Common myeloid progenitor, CD34-positive (primary cell): ENCODE measurements at regions not wholly inside any gene's neighbourhood (a gene's known extent, or its start where the extent isn't known, plus 50 kb on each side); places are given as distances from the start of the nearest gene placed in this dataset.

ENCODE experiments used
- CTCF ChIA-PET: fragments of 350-600 bp; sonication (Branson Sonifier 250); formaldehyde crosslinking; loops from one replicate; lab custom pipeline; 2021; ENCODE audit warnings: antibody characterized with exemption; lab: Charles Lee
- POLR2A ChIA-PET: fragments of 350-600 bp; sonication (Branson Sonifier 250); formaldehyde crosslinking; loops from one replicate; lab custom pipeline; 2021; ENCODE audit warnings: antibody characterized with exemption; lab: Charles Lee
- DNase-seq, 3 donors: peaks; one replicate each; pipeline versions ENCODE4 v3.0.0 to v3.0.0-alpha.2; 2013
- H3K27ac ChIP-seq, 2 experiments: 1 replicate in 1 of 2; 2 replicates in 1 of 2; pipeline ENCODE4 v1.7.0; 2013; ENCODE audit warnings: inconsistent platforms in 2 of 2, low read length in 2 of 2, mild to moderate bottlenecking in 2 of 2, low read depth in 1 of 2, moderate library complexity in 1 of 2; ENCODE audit not compliant: severe bottlenecking in 2 of 2, insufficient read depth in 1 of 2, poor library complexity in 1 of 2
- H3K27me3 ChIP-seq, 5 experiments: replicated peaks in 2 of 5; 1 replicate in 3 of 5; 2 replicates in 2 of 5; pipeline versions ENCODE4 v1.6.1 to v1.7.0; 2013; ENCODE audit warnings: low read length in 4 of 5, mild to moderate bottlenecking in 2 of 5, moderate library complexity in 2 of 5, inconsistent platforms in 1 of 5; ENCODE audit not compliant: insufficient read depth in 5 of 5, control insufficient read depth in 4 of 5
- H3K36me3 ChIP-seq, 4 experiments: 1 replicate in 2 of 4; 2 replicates in 2 of 4; pipeline versions ENCODE4 v1.6.1 to v1.7.0; 2013; ENCODE audit warnings: low read length in 3 of 4, control low read depth in 1 of 4, mild to moderate bottlenecking in 1 of 4; ENCODE audit not compliant: control insufficient read depth in 4 of 4, insufficient read depth in 4 of 4
- H3K4me1 ChIP-seq, 4 experiments: 1 replicate in 3 of 4; 2 replicates in 1 of 4; pipeline versions ENCODE4 v1.6.1 to v1.7.1; 2013; ENCODE audit warnings: low read length in 3 of 4, mild to moderate bottlenecking in 3 of 4, control low read depth in 1 of 4, inconsistent platforms in 1 of 4, moderate library complexity in 1 of 4; ENCODE audit not compliant: control insufficient read depth in 4 of 4, insufficient read depth in 4 of 4; ENCODE audit errors: control extremely low read depth in 1 of 4
- H3K4me3 ChIP-seq, 7 experiments: 1 replicate in 4 of 7; 2 replicates in 3 of 7; pipeline versions ENCODE4 v1.5.1 to v1.7.0; 2013; ENCODE audit warnings: mild to moderate bottlenecking in 7 of 7, low read length in 6 of 7, moderate library complexity in 6 of 7, inconsistent platforms in 2 of 7, low read depth in 2 of 7, control low read depth in 1 of 7; ENCODE audit not compliant: insufficient read depth in 4 of 7, control insufficient read depth in 1 of 7; ENCODE audit errors: extremely low read depth in 1 of 7
- H3K9me3 ChIP-seq, 5 experiments: 1 replicate in 4 of 5; 2 replicates in 1 of 5; pipeline versions ENCODE4 v1.6.1 to v1.7.1; 2013; ENCODE audit warnings: low read length in 4 of 5, mild to moderate bottlenecking in 2 of 5, inconsistent platforms in 1 of 5, low read depth in 1 of 5, moderate library complexity in 1 of 5; ENCODE audit not compliant: control insufficient read depth in 4 of 5, insufficient read depth in 2 of 5; ENCODE audit errors: control extremely low read depth in 1 of 5
- WGBS: methylation state at CpG from one replicate; pipeline ENCODE4 v1.1.5; 2013; ENCODE audit not compliant: insufficient coverage; 5-methylcytosine and 5-hydroxymethylcytosine counted together

DNA sequence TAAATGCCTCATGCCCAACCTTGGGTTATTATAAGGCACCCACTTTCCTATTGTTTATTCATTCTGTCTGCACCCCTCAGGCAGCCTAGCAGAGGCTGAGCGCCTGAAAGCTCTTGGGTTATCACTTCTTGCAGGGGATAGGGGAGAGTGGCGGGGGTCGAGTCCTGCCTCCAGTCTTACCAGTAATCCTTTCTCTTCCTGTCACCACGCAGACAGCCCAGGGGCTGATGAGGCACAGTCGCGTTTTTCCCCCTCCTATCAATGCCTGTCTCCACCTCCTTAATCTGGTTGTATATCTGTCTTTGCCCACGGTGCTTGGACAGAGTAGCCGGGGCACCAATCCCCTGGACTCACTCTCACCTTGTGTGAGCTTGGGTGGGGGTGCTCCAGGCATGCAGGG lies 733.1 kb downstream of the MATN1 start:
- WGBS: 83% methylated on average over 7 of the region's 8 CpGs
- DNase-seq: no peak
- Histone ChIP-seq H3K27ac (no peak overlapping the region), H3K9me3 (peaks cover 0 to 13% (median 0%) of the 10 kb centered on the region in 5 experiments), H3K4me3 (no peak overlapping the region), H3K27me3 (peaks cover 0 to 19% (median 2%) of the 10 kb centered on the region in 5 experiments), H3K36me3 (no peaks in the 10 kb centered on the region), H3K4me1 (no peaks in the 10 kb centered on the region)
- CTCF ChIA-PET: no interaction called here
- POLR2A ChIA-PET: no interaction called here

DNA sequence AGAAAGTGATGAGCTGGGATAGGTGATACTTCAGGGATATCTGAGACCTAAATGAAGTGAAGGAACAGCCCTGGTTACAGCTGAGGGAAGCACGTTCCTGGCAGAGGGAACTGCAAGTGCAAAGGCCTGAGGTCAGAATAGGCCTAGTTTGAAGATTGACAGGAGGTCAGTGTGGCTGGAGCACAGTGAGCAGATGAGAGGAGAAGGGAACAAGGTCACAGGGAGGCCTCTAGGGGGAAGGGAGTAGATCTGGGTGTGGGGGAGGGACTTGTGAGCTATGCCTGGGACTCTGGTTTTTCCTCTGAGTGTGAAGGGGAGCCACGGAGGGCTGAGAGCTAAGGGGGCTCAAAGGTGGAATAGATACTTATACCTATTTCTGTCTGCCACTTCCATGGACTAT lies 736.4 kb downstream of the MATN1 start:
- H3K27ac ChIP-seq: no peak overlapping the region
- 100% methylated on average over 1 of the region's 2 CpGs for whole genome bisulfite sequencing
- H3K4me3 ChIP-seq: no peak overlapping the region
- H3K9me3 ChIP-seq: no peaks in the 10 kb centered on the region
- CTCF ChIA-PET: no interaction called here
- H3K36me3 ChIP-seq: no peaks in the 10 kb centered on the region
- no peaks in the 10 kb centered on the region for H3K4me1 ChIP-seq
- POLR2A ChIA-PET: no interaction called here
- peaks cover 0 to 19% (median under 1%) of the 10 kb centered on the region in 5 experiments for H3K27me3 ChIP-seq
- no peak for DNase-seq

DNA sequence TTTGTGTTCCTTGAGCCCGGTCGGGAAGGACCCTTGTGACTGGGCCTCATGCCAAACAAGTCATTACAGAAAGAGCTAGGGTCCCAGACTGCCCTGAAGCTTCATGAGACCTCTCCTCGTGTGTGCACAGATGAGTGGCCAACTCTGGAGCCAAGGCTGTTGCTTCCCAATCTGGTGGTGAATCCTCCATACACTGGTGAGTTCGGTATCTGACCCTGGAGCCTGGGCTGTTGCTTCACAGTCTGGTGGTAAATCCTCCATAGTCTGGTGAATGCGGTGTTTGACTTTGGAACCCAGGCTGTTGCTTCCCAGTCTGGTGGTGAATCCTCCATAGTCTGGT lies 737.8 kb downstream of the MATN1 start:
- H3K36me3 ChIP-seq: no peaks in the 10 kb centered on the region
- ChIA-PET CTCF (no interaction called here), POLR2A (no interaction called here)
- peaks cover 0 to 8% (median 0%) of the 10 kb centered on the region in 5 experiments for H3K27me3 ChIP-seq
- no peaks in the 10 kb centered on the region for H3K4me1 ChIP-seq
- WGBS: 98% methylated on average over 5 of the region's 5 CpGs
- no peaks in the 10 kb centered on the region for H3K9me3 ChIP-seq
- DNase-seq: no peak
- no peak overlapping the region for H3K27ac ChIP-seq
- H3K4me3 ChIP-seq: no peak overlapping the region

DNA sequence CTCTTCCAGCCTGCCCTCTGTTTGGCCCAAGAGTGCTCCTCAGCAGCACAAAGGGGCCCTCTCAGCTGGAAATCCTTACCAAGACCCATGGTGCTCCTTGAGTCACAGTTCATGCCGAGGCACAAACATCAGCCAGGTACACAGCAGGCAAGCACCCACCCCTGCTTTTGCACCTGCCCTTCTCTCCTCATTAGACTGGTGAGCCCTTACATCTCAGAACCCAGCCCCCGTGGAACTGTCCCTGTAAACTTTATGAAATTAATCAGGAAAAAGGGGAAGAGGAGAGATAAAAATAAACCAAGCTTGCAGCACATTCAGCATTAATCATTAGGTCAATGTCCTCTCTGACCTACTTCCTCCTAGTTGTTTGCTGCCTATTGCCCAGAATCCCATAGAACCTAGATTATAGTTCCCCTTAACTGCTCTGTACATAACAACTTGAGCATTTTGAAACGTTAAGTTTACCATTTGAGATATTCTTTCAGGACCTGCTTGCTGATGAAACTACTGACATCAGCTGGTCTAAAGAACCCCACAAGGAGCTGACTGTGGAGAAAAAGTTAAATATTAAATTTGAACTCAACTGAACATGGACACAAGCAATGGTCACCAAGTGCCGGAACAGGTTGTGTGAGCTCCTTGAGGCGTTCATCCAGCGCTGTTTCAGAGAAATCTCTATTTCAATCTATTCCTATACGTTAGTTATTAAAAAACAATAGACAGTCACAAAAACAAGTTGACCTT lies 738.4 kb downstream of the MATN1 start:
- H3K9me3 ChIP-seq: no peaks in the 10 kb centered on the region
- WGBS: 43% methylated on average over 1 of the region's 7 CpGs
- DNase-seq: no peak
- H3K27ac ChIP-seq: no peak overlapping the region
- no peaks in the 10 kb centered on the region for H3K4me1 ChIP-seq
- ChIA-PET POLR2A (no interaction called here), CTCF (no interaction called here)
- peaks cover 0 to 4% (median 0%) of the 10 kb centered on the region in 5 experiments for H3K27me3 ChIP-seq
- H3K4me3 ChIP-seq: no peak overlapping the region
- no peaks in the 10 kb centered on the region for H3K36me3 ChIP-seq

DNA sequence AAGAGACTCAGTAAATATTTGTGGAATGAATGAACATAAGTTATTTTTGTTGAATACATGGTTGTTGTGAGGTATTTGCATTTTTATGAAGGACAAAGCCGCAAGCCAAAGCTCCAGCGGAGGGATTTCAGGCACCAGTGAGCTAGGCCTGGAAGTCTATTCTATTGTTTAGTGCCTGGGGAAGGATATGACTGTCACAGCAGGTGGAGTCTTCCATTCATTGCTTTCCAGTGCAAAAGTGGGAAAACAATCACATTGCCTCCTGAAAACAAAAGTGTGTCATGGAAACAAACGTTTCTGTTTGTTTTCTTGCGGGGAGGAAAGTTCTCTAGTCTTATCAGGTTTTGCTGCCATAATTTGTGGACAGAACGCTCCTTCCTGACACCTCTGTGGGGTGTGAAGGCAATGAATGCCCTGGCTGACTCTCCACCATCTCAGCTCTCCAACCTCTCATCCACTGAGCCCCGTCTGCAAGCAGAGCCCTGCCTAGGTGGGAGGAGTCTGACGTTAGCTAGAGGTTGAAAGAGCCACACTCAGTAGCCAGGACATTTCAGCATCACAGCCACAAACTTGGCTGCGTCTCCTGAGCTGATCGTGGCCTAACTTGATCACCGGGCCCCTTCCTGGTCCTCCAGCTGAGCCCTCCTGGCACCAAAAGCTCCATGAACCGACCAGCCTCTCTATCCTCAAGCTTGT lies 739.1 kb downstream of the MATN1 start:
- CTCF ChIA-PET: no interaction called here
- Histone ChIP-seq H3K27ac (no peak overlapping the region), H3K4me3 (no peak overlapping the region), H3K36me3 (no peaks in the 10 kb centered on the region), H3K27me3 (peaks cover 0 to 3% (median 0%) of the 10 kb centered on the region in 5 experiments), H3K9me3 (no peaks in the 10 kb centered on the region), H3K4me1 (no peaks in the 10 kb centered on the region)
- 76% methylated on average over 11 of the region's 11 CpGs for WGBS
- DNase-seq: no peak
- POLR2A ChIA-PET: no interaction called here

DNA sequence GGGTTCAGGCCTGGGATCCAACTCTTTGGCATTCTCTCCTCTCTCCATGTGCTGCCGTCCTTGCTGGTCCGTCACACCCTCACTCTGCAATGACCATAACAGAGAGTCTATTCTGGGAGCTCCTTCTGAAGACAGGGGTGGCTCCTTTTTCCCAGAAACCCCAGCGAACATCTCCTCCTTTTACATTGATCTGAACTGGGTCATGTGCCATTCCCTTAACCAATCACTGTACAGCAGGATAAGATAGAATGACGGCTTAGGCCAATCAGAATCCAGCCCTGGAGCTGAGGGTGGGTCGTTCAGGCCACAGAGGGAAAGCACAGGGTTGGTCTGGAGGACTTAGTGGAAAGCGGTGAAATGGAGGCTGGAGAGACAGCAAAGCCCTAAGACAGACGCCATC lies 740.1 kb downstream of the MATN1 start:
- Histone ChIP-seq H3K36me3 (no peaks in the 10 kb centered on the region), H3K27me3 (peaks cover 0 to 3% (median 0%) of the 10 kb centered on the region in 5 experiments), H3K27ac (no peak overlapping the region), H3K9me3 (no peaks in the 10 kb centered on the region), H3K4me3 (no peak overlapping the region), H3K4me1 (no peaks in the 10 kb centered on the region)
- DNase-seq: no peak
- 94% methylated on average over 2 of the region's 7 CpGs for WGBS
- POLR2A ChIA-PET: no interaction called here
- CTCF ChIA-PET: interaction anchor here (1.2 kb wide), 1 partner anchor 13 kb away, joined by 3 read pairs; no protein-coding TSS in a partner anchor

DNA sequence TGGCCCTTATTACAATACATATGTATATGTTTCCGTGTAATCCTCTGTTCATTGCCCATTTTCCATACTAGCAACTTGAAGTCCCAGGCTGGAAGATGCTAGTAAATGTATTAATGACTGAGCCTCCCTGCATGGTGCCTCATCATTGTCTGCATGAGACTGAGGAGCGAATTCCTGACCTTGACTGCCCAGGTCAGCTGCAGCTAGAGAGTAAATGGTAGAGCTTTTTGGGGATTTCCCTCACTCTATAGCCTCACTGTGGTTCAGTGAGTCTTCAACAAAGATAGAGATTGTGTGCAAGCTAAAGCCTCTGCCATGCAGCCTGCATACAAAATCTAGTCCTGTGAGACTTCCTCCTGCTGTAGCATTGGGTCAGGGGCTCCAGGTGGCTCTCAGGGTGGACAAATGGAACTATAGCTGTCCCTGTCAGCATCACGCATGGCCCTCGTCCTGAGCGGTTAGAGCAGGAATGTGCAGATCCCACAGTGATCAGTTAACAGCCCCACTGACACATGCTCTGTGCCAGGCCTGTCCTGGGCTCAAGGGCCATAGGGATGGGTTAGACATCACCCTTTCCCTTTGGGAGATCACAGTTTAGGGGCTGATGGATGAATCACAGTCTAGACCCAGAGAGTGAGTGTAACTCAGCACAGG lies 741.7 kb downstream of the MATN1 start:
- H3K27me3 ChIP-seq: no peaks in the 10 kb centered on the region
- DNase-seq: no peak
- no peak overlapping the region for H3K4me3 ChIP-seq
- H3K4me1 ChIP-seq: no peaks in the 10 kb centered on the region
- H3K9me3 ChIP-seq: peaks cover 0 to 5% (median 0%) of the 10 kb centered on the region in 5 experiments
- no peak overlapping the region for H3K27ac ChIP-seq
- 97% methylated on average over 3 of the region's 5 CpGs for WGBS
- ChIA-PET POLR2A (no interaction called here), CTCF (no interaction called here)
- H3K36me3 ChIP-seq: no peaks in the 10 kb centered on the region
